Endothelial cell of umbilical vein (primary cell): ENCODE measurements at regions not wholly inside any gene's neighbourhood (a gene's known extent, or its start where the extent isn't known, plus 50 kb on each side); places are given as distances from the start of the nearest gene placed in this dataset.

Experiments used
- BruUV-seq: library from RNA; stranded (reverse); fragments of 400-500 nt; replicated peaks from 2 replicates; lab custom pipeline; 2021; lab: Mats Ljungman, UMichigan
- CTCF ChIA-PET: fragments of 300-600, 350-600 bp; sonication (Branson Sonifier 250); formaldehyde crosslinking; loops from one replicate; lab custom pipeline; 2021; ENCODE audit warnings: antibody characterized with exemption, inconsistent platforms; lab: Charles Lee
- POLR2A ChIA-PET: fragments of 300-600, 350-600 bp; sonication (Branson Sonifier 250); formaldehyde crosslinking; loops from one replicate; lab custom pipeline; 2021; ENCODE audit warnings: antibody characterized with exemption, inconsistent platforms; lab: Charles Lee
- DNase-seq: peaks from one replicate; pipeline ENCODE4 v3.0.0-alpha.2; 2011; ENCODE audit warnings: low read depth, low spot score
- FAIRE-seq: peaks from 2 replicates; lab custom pipeline; 2011; peaks lifted over from hg19 to GRCh38; lab: Jason Lieb, UNC
- H2AFZ ChIP-seq: 2 replicates; pipeline ENCODE4 v1.6.0; 2012; ENCODE audit warnings: low read depth, low read length, control low read depth, inconsistent platforms
- H3K27ac ChIP-seq: 2 replicates; pipeline ENCODE4 v1.5.1; 2011; ENCODE audit warnings: low read depth, mild to moderate bottlenecking, control low read depth, low read length, moderate library complexity; ENCODE audit not compliant: insufficient read depth
- H3K27me3 ChIP-seq, 2 experiments: 2 replicates each; pipeline versions ENCODE4 v1.6.0 to v1.6.1; 2011; ENCODE audit warnings: low read length in 2 of 2, mixed read lengths in 1 of 2; ENCODE audit not compliant: control insufficient read depth in 2 of 2, insufficient read depth in 2 of 2
- H3K36me3 ChIP-seq, 2 experiments: 2 replicates in 1 of 2; 3 replicates in 1 of 2; pipeline ENCODE4 v1.5.1; 2011; ENCODE audit warnings: low read length in 2 of 2, mild to moderate bottlenecking in 1 of 2, moderate library complexity in 1 of 2; ENCODE audit not compliant: control insufficient read depth in 2 of 2, insufficient read depth in 2 of 2; ENCODE audit errors: extremely low read depth in 1 of 2
- H3K4me1 ChIP-seq: 3 replicates; pipeline ENCODE4 v1.5.1; 2011; ENCODE audit warnings: mild to moderate bottlenecking, low read length; ENCODE audit not compliant: control insufficient read depth, insufficient read depth; ENCODE audit errors: extremely low read depth
- H3K4me2 ChIP-seq: 2 replicates; pipeline ENCODE4 v1.6.1; 2011; ENCODE audit warnings: low read length, control low read depth, mixed read lengths; ENCODE audit not compliant: insufficient read depth
- H3K4me3 ChIP-seq, 3 experiments: fragments of 200-600 bp in 1 of 3; sonication (generic), shearing (Covaris generic) in 1 of 3; replicated peaks in 1 of 3; 2 replicates each; pipeline ENCODE4 v1.5.1; 2011 to 2016; ENCODE audit warnings: control low read depth in 3 of 3, low read length in 3 of 3, mild to moderate bottlenecking in 2 of 3, inconsistent platforms in 1 of 3, low read depth in 1 of 3, moderate library complexity in 1 of 3; ENCODE audit not compliant: insufficient read depth in 1 of 3
- H3K79me2 ChIP-seq: 2 replicates; pipeline ENCODE4 v1.6.0; 2012; ENCODE audit warnings: low read length, inconsistent platforms; ENCODE audit not compliant: control insufficient read depth, insufficient read depth
- H3K9ac ChIP-seq: replicated peaks from 2 replicates; pipeline ENCODE3; 2011; ENCODE audit warnings: low read length, control low read depth; ENCODE audit not compliant: insufficient read depth; ENCODE audit errors: extremely low read depth
- H3K9me1 ChIP-seq: replicated peaks from 3 replicates; pipeline ENCODE4 v1.6.0; 2011; ENCODE audit warnings: mild to moderate bottlenecking, low read length; ENCODE audit not compliant: control insufficient read depth, insufficient read depth; ENCODE audit errors: extremely low read depth
- H3K9me3 ChIP-seq: replicated peaks from 2 replicates; pipeline ENCODE4 v1.5.1; 2012; ENCODE audit warnings: low read length, inconsistent platforms; ENCODE audit not compliant: control insufficient read depth, insufficient read depth
- H4K20me1 ChIP-seq: replicated peaks from 2 replicates; pipeline ENCODE3; 2011; ENCODE audit warnings: mild to moderate bottlenecking, low read length; ENCODE audit not compliant: control insufficient read depth, insufficient read depth; ENCODE audit errors: extremely low read depth
- EZH2 ChIP-seq: IDR thresholded peaks from 2 replicates; pipeline ENCODE4 v1.6.1; 2012; ENCODE audit warnings: borderline replicate concordance, low read depth, mild to moderate bottlenecking, moderate library complexity, low read length, inconsistent platforms; ENCODE audit not compliant: severe bottlenecking
- FOS ChIP-seq: IDR thresholded peaks from 2 replicates; pipeline ENCODE4 v1.6.1; 2011; ENCODE audit warnings: mild to moderate bottlenecking, low read length, moderate library complexity, borderline replicate concordance; ENCODE audit not compliant: insufficient read depth
- GATA2 ChIP-seq: IDR thresholded peaks from 2 replicates; pipeline ENCODE4 v1.7.0; 2011; ENCODE audit warnings: low read depth, mild to moderate bottlenecking, moderate library complexity, mixed read lengths, low read length; ENCODE audit not compliant: insufficient read length, insufficient read depth
- JUN ChIP-seq: IDR thresholded peaks from 2 replicates; pipeline ENCODE4 v1.6.1; 2011; ENCODE audit warnings: borderline replicate concordance, low read depth; ENCODE audit not compliant: insufficient read length, insufficient read depth
- MYC ChIP-seq: IDR thresholded peaks from one replicate; pipeline ENCODE4 v1.6.1; 2011; ENCODE audit warnings: mild to moderate bottlenecking, low read depth, low read length
- POLR2A ChIP-seq: IDR thresholded peaks from 2 replicates; pipeline ENCODE4 v1.6.1; 2012; ENCODE audit warnings: low read depth, mild to moderate bottlenecking, control low read depth, low read length
- POLR2AphosphoS5 ChIP-seq: IDR thresholded peaks from 2 replicates; pipeline ENCODE4 v1.6.1; 2012; ENCODE audit warnings: low read depth, mild to moderate bottlenecking, control low read depth, low read length, moderate library complexity; ENCODE audit not compliant: insufficient read depth
- dilution Hi-C: fragments of 300-500 bp; cut with MboI; formaldehyde crosslinking; loops from one replicate; pipeline ENCODE4 v1.15.0; 2019; ENCODE audit warnings: low sequenced_read_pairs; ENCODE audit not compliant: extremely low pct_ligation_motif_present
- intact Hi-C: fragments of 100-400 bp; cut with micrococcal nuclease; formaldehyde crosslinking; loops from one replicate; pipeline ENCODE4 v1.10.0; 2022
- TF ChIP-seq, protein P1 (sequence below), 2 donors: IDR thresholded peaks; 1 replicate in 1 of 2; 2 replicates in 1 of 2; pipeline ENCODE4 v1.5.1; 2011; ENCODE audit warnings: low read length in 2 of 2, mild to moderate bottlenecking in 2 of 2, moderate library complexity in 2 of 2, control low read depth in 1 of 2, inconsistent platforms in 1 of 2, low read depth in 1 of 2; ENCODE audit not compliant: insufficient read depth in 1 of 2; ENCODE audit errors: extremely low read depth in 1 of 2
- TF ChIP-seq, protein P2 (sequence below): IDR thresholded peaks from 2 replicates; pipeline ENCODE4 v1.6.1; 2011; ENCODE audit not compliant: insufficient read depth, insufficient read length

DNA sequence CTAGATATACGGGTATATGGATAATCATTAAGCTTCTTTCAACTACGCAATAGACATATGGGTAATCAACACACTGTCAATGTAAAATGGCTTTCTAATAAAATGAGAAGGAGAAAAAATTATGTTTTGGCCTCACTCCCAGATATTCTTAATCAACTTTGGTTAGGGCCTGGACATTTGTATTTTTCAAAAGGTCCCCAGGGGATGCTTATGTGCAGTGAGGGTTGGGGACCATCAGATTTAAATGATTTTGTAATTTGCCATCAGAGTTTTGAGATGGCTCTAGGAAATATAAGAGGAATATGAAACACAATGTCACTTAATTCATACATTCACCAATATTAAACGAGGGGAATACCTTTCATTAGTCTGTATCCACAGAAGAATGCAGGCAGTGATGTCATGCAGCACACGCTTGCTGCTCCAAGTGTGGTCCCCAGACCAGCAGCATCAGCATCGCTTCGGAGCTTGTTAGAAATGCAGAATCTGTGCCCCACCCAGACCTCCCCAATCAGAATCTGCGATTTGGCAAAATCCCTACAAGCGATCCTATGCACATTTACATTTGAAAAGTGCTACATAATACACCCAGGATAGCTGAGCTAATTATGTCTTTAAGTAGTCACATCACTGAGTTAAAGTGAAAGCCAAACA, 75.1 kb downstream of the INHBA start:
- Histone ChIP-seq H3K79me2 (no peaks in the 10 kb centered on the region), H3K9me1 (no peaks in the 10 kb centered on the region), H3K9me3 (no peaks in the 10 kb centered on the region), H3K4me1 (no peaks in the 10 kb centered on the region), H4K20me1 (no peaks in the 10 kb centered on the region), H3K27ac (no peak overlapping the region), H3K4me2 (no peak overlapping the region), H3K9ac (no peak overlapping the region), H2AFZ (no peak overlapping the region), H3K4me3 (no peak overlapping the region), H3K27me3 (no peaks in the 10 kb centered on the region), H3K36me3 (no peaks in the 10 kb centered on the region)
- no TSS peak for BruUV-seq
- dilution Hi-C loops (no loop called here), intact Hi-C loops (no loop called here)
- TF ChIP-seq POLR2A (no peak), GATA2 (no peak), JUN (no peak), POLR2AphosphoS5 (no peak), EZH2 (no peak), FOS (no peak), MYC (no peak)
- TF ChIP-seq, protein P1, sequence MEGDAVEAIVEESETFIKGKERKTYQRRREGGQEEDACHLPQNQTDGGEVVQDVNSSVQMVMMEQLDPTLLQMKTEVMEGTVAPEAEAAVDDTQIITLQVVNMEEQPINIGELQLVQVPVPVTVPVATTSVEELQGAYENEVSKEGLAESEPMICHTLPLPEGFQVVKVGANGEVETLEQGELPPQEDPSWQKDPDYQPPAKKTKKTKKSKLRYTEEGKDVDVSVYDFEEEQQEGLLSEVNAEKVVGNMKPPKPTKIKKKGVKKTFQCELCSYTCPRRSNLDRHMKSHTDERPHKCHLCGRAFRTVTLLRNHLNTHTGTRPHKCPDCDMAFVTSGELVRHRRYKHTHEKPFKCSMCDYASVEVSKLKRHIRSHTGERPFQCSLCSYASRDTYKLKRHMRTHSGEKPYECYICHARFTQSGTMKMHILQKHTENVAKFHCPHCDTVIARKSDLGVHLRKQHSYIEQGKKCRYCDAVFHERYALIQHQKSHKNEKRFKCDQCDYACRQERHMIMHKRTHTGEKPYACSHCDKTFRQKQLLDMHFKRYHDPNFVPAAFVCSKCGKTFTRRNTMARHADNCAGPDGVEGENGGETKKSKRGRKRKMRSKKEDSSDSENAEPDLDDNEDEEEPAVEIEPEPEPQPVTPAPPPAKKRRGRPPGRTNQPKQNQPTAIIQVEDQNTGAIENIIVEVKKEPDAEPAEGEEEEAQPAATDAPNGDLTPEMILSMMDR (IDR thresholded peaks at IDR 0.05; ENCODE audit: extremely low read depth in 1 of 2, insufficient read depth in 1 of 2, low read depth in 1 of 2, low read length in 2 of 2), result no peak
- TF ChIP-seq, protein P2, sequence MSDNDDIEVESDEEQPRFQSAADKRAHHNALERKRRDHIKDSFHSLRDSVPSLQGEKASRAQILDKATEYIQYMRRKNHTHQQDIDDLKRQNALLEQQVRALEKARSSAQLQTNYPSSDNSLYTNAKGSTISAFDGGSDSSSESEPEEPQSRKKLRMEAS, result no peak
- no peak for FAIRE-seq
- DNase-seq, result no peak
- ChIA-PET CTCF (no interaction called here), POLR2A (no interaction called here)
